ENCODE measurements at regions not wholly inside any gene's neighbourhood (a gene's known extent, or its start where the extent isn't known, plus 50 kb on each side); places are given as distances from the start of the nearest gene placed in this dataset.

- DNase-seq (ENCODE audit: low read depth, low spot score), result no peak
- Histone ChIP-seq H3K9me3 (ENCODE audit: control insufficient read depth, insufficient read depth, low read length) (no peaks in the 10 kb centered on the region), H3K4me3 (ENCODE audit: low read length) (no peak overlapping the region), H3K36me3 (ENCODE audit: control insufficient read depth, insufficient read depth, low read length) (no peaks in the 10 kb centered on the region), H3K4me1 (ENCODE audit: control insufficient read depth, insufficient read depth, low read length) (no peaks in the 10 kb centered on the region), H3K27ac (ENCODE audit: low read length) (no peak overlapping the region), H3K27me3 (ENCODE audit: control insufficient read depth, insufficient read depth, low read length) (no peaks in the 10 kb centered on the region)
- WGBS (ENCODE audit: insufficient coverage, insufficient read length), result no CpG with 5 or more reads among the region's 7 CpGs
Measured at GRCh38 chr10:4061441-4061951, 276.5 kb upstream of the KLF6 start.

- no CpG with 5 or more reads among the region's 11 CpGs for WGBS (ENCODE audit: insufficient coverage, insufficient read length)
- Histone ChIP-seq H3K9me3 (ENCODE audit: control insufficient read depth, insufficient read depth, low read length) (no peaks in the 10 kb centered on the region), H3K4me3 (ENCODE audit: low read length) (no peak overlapping the region), H3K4me1 (ENCODE audit: control insufficient read depth, insufficient read depth, low read length) (no peaks in the 10 kb centered on the region), H3K27me3 (ENCODE audit: control insufficient read depth, insufficient read depth, low read length) (no peaks in the 10 kb centered on the region), H3K27ac (ENCODE audit: low read length) (no peak overlapping the region), H3K36me3 (ENCODE audit: control insufficient read depth, insufficient read depth, low read length) (no peaks in the 10 kb centered on the region)
- no peak for DNase-seq (ENCODE audit: low read depth, low spot score)
Measured at GRCh38 chr10:4059471-4060138, 274.6 kb upstream of the KLF6 start.

- Histone ChIP-seq H3K36me3 (ENCODE audit: control insufficient read depth, insufficient read depth, low read length) (no peaks in the 10 kb centered on the region), H3K9me3 (ENCODE audit: control insufficient read depth, insufficient read depth, low read length) (no peaks in the 10 kb centered on the region), H3K27ac (ENCODE audit: low read length) (no peak overlapping the region), H3K4me1 (ENCODE audit: control insufficient read depth, insufficient read depth, low read length) (no peaks in the 10 kb centered on the region), H3K4me3 (ENCODE audit: low read length) (no peak overlapping the region), H3K27me3 (ENCODE audit: control insufficient read depth, insufficient read depth, low read length) (no peaks in the 10 kb centered on the region)
- no CpG with 5 or more reads among the region's 10 CpGs for WGBS (ENCODE audit: insufficient coverage, insufficient read length)
- DNase-seq (ENCODE audit: low read depth, low spot score), result no peak
Measured at GRCh38 chr10:4058514-4059029, 273.6 kb upstream of the KLF6 start.

- no peaks in the 10 kb centered on the region for H3K9me3 ChIP-seq (ENCODE audit: control insufficient read depth, insufficient read depth, low read length)
- no peak for DNase-seq (ENCODE audit: low read depth, low spot score)
- H3K4me3 ChIP-seq (ENCODE audit: low read length), result no peak overlapping the region
- H3K36me3 ChIP-seq (ENCODE audit: control insufficient read depth, insufficient read depth, low read length), result no peaks in the 10 kb centered on the region
- H3K27ac ChIP-seq (ENCODE audit: low read length), result no peak overlapping the region
- H3K4me1 ChIP-seq (ENCODE audit: control insufficient read depth, insufficient read depth, low read length), result no peaks in the 10 kb centered on the region
- H3K27me3 ChIP-seq (ENCODE audit: control insufficient read depth, insufficient read depth, low read length), result no peaks in the 10 kb centered on the region
- 100% methylated on average over 1 of the region's 6 CpGs for WGBS (ENCODE audit: insufficient coverage, insufficient read length)
Measured at GRCh38 chr10:4057725-4058513, 272.9 kb upstream of the KLF6 start.

- no CpG with 5 or more reads among the region's 6 CpGs for WGBS (ENCODE audit: insufficient coverage, insufficient read length)
- no peak overlapping the region for H3K4me3 ChIP-seq (ENCODE audit: low read length)
- no peaks in the 10 kb centered on the region for H3K27me3 ChIP-seq (ENCODE audit: control insufficient read depth, insufficient read depth, low read length)
- no peak overlapping the region for H3K27ac ChIP-seq (ENCODE audit: low read length)
- H3K4me1 ChIP-seq (ENCODE audit: control insufficient read depth, insufficient read depth, low read length), result no peaks in the 10 kb centered on the region
- H3K36me3 ChIP-seq (ENCODE audit: control insufficient read depth, insufficient read depth, low read length), result no peaks in the 10 kb centered on the region
- no peak for DNase-seq (ENCODE audit: low read depth, low spot score)
- H3K9me3 ChIP-seq (ENCODE audit: control insufficient read depth, insufficient read depth, low read length), result no peaks in the 10 kb centered on the region
Measured at GRCh38 chr10:4057021-4057420, 272.0 kb upstream of the KLF6 start.

- Histone ChIP-seq H3K4me3 (ENCODE audit: low read length) (no peak overlapping the region), H3K9me3 (ENCODE audit: control insufficient read depth, insufficient read depth, low read length) (no peaks in the 10 kb centered on the region), H3K36me3 (ENCODE audit: control insufficient read depth, insufficient read depth, low read length) (no peaks in the 10 kb centered on the region), H3K27me3 (ENCODE audit: control insufficient read depth, insufficient read depth, low read length) (no peaks in the 10 kb centered on the region), H3K4me1 (ENCODE audit: control insufficient read depth, insufficient read depth, low read length) (no peaks in the 10 kb centered on the region), H3K27ac (ENCODE audit: low read length) (no peak overlapping the region)
- no CpG with 5 or more reads among the region's 6 CpGs for WGBS (ENCODE audit: insufficient coverage, insufficient read length)
- DNase-seq (ENCODE audit: low read depth, low spot score), result no peak
Measured at GRCh38 chr10:4054656-4055435, 269.8 kb upstream of the KLF6 start.

- Histone ChIP-seq H3K27me3 (ENCODE audit: control insufficient read depth, insufficient read depth, low read length) (no peaks in the 10 kb centered on the region), H3K4me3 (ENCODE audit: low read length) (no peak overlapping the region), H3K4me1 (ENCODE audit: control insufficient read depth, insufficient read depth, low read length) (no peaks in the 10 kb centered on the region), H3K27ac (ENCODE audit: low read length) (no peak overlapping the region), H3K36me3 (ENCODE audit: control insufficient read depth, insufficient read depth, low read length) (no peaks in the 10 kb centered on the region), H3K9me3 (ENCODE audit: control insufficient read depth, insufficient read depth, low read length) (no peaks in the 10 kb centered on the region)
- DNase-seq (ENCODE audit: low read depth, low spot score), result no peak
- WGBS (ENCODE audit: insufficient coverage, insufficient read length), result no CpG with 5 or more reads among the region's 8 CpGs
Measured at GRCh38 chr10:4053940-4054339, 268.9 kb upstream of the KLF6 start.

GRCh38 chr10:4051641-4052151 lies 266.7 kb upstream of the KLF6 start:
- no peaks in the 10 kb centered on the region for H3K27me3 ChIP-seq (ENCODE audit: control insufficient read depth, insufficient read depth, low read length)
- H3K4me3 ChIP-seq (ENCODE audit: low read length), result no peak overlapping the region
- H3K9me3 ChIP-seq (ENCODE audit: control insufficient read depth, insufficient read depth, low read length), result no peaks in the 10 kb centered on the region
- no CpG with 5 or more reads among the region's 9 CpGs for WGBS (ENCODE audit: insufficient coverage, insufficient read length)
- H3K27ac ChIP-seq (ENCODE audit: low read length), result no peak overlapping the region
- no peaks in the 10 kb centered on the region for H3K36me3 ChIP-seq (ENCODE audit: control insufficient read depth, insufficient read depth, low read length)
- DNase-seq (ENCODE audit: low read depth, low spot score), result no peak
- no peaks in the 10 kb centered on the region for H3K4me1 ChIP-seq (ENCODE audit: control insufficient read depth, insufficient read depth, low read length)

- H3K4me3 ChIP-seq (ENCODE audit: low read length), result no peak overlapping the region
- no peak overlapping the region for H3K27ac ChIP-seq (ENCODE audit: low read length)
- H3K36me3 ChIP-seq (ENCODE audit: control insufficient read depth, insufficient read depth, low read length), result no peaks in the 10 kb centered on the region
- no peaks in the 10 kb centered on the region for H3K9me3 ChIP-seq (ENCODE audit: control insufficient read depth, insufficient read depth, low read length)
- WGBS (ENCODE audit: insufficient coverage, insufficient read length), result no CpG with 5 or more reads among the region's 8 CpGs
- DNase-seq (ENCODE audit: low read depth, low spot score), result no peak
- H3K27me3 ChIP-seq (ENCODE audit: control insufficient read depth, insufficient read depth, low read length), result no peaks in the 10 kb centered on the region
- H3K4me1 ChIP-seq (ENCODE audit: control insufficient read depth, insufficient read depth, low read length), result no peaks in the 10 kb centered on the region
Measured at GRCh38 chr10:4051011-4051640, 266.1 kb upstream of the KLF6 start.

GRCh38 chr10:4050061-4050460 lies 265.1 kb upstream of the KLF6 start:
- DNase-seq (ENCODE audit: low read depth, low spot score), result no peak
- Histone ChIP-seq H3K4me1 (ENCODE audit: control insufficient read depth, insufficient read depth, low read length) (no peaks in the 10 kb centered on the region), H3K27ac (ENCODE audit: low read length) (no peak overlapping the region), H3K4me3 (ENCODE audit: low read length) (no peak overlapping the region), H3K36me3 (ENCODE audit: control insufficient read depth, insufficient read depth, low read length) (no peaks in the 10 kb centered on the region), H3K9me3 (ENCODE audit: control insufficient read depth, insufficient read depth, low read length) (no peaks in the 10 kb centered on the region), H3K27me3 (ENCODE audit: control insufficient read depth, insufficient read depth, low read length) (no peaks in the 10 kb centered on the region)
- WGBS (ENCODE audit: insufficient coverage, insufficient read length), result no CpG with 5 or more reads among the region's 4 CpGs
